Heart left ventricle (tissue), 16 donors: ENCODE measurements at regions not wholly inside any gene's neighbourhood (a gene's known extent, or its start where the extent isn't known, plus 50 kb on each side); places are given as distances from the start of the nearest gene placed in this dataset.

ENCODE experiments used
- ATAC-seq, 4 donors: fragments of 200-7000 bp; cut with Tn5 transposase; one replicate each; pipeline ENCODE4 v1.9.1; 2020 to 2022; ENCODE audit warnings: moderate library complexity in 4 of 4, mild to moderate bottlenecking in 3 of 4, moderate number of reproducible peaks in 1 of 4
- DNase-seq, 5 donors: peaks; one replicate each; pipeline ENCODE4 v3.0.0-alpha.2; 2020
- H3K27ac ChIP-seq, 12 donors: fragments of 200-600 bp; sonication (generic) in 4 of 12; one replicate each; pipeline versions ENCODE4 v1.5.0 to v1.8.0; 2016 to 2022; ENCODE audit warnings: mild to moderate bottlenecking in 2 of 12
- H3K27me3 ChIP-seq, 9 donors: fragments of 200-600 bp; sonication (generic) in 2 of 9; one replicate each; pipeline versions ENCODE4 v1.5.1 to v1.8.0; 2016 to 2022; ENCODE audit warnings: mild to moderate bottlenecking in 3 of 9
- H3K36me3 ChIP-seq, 9 donors: fragments of 200-600 bp; sonication (generic) in 2 of 9; one replicate each; pipeline versions ENCODE4 v1.5.0 to v1.8.0; 2018 to 2022; ENCODE audit warnings: mild to moderate bottlenecking in 2 of 9
- H3K4me1 ChIP-seq, 12 donors: fragments of 200-600 bp; sonication (generic) in 4 of 12; one replicate each; pipeline versions ENCODE4 v1.5.0 to v1.8.0; 2016 to 2022; ENCODE audit warnings: mild to moderate bottlenecking in 3 of 12
- H3K4me3 ChIP-seq, 12 donors: fragments of 200-600 bp; sonication (generic) in 4 of 12; one replicate each; pipeline versions ENCODE4 v1.5.0 to v1.8.0; 2017 to 2022; ENCODE audit warnings: mild to moderate bottlenecking in 9 of 12, moderate library complexity in 4 of 12
- H3K9me3 ChIP-seq, 12 donors: fragments of 200-600 bp; sonication (generic) in 4 of 12; one replicate each; pipeline versions ENCODE4 v1.5.0 to v1.8.0; 2016 to 2022; ENCODE audit warnings: mild to moderate bottlenecking in 1 of 12
- POLR2A ChIP-seq, 2 donors: fragments of 450-650 bp; IDR thresholded peaks; one replicate each; pipeline ENCODE4 v1.6.1; 2017; ENCODE audit warnings: antibody characterized with exemption in 2 of 2, mild to moderate bottlenecking in 2 of 2, moderate library complexity in 2 of 2
- WGBS, 4 donors: extraction: QIAGEN DNeasy Blood & Tissue Kit in 2 of 4; methylation state at CpG; one replicate each; pipeline versions ENCODE4 v1.1.5 to v1.1.7; 2013 to 2018; 5-methylcytosine and 5-hydroxymethylcytosine counted together
- intact Hi-C, 10 donors: fragments of 100-400 bp; cut with DNase I; formaldehyde crosslinking; loops; one replicate each; pipeline versions ENCODE4 v1.11.1 to v1.14.2; 2022
- TF ChIP-seq, protein P1 (sequence below), 12 donors: fragments of 200-600 bp; sonication (generic) in 4 of 12; IDR thresholded peaks; one replicate each; pipeline versions ENCODE4 v1.5.0 to v1.8.0; 2018 to 2022; ENCODE audit warnings: antibody characterized with exemption in 12 of 12, mild to moderate bottlenecking in 5 of 12
- donor health status: ischemic (EF 13 %, LVEDD 7.1; RV severe dilation, severe dysfunction).
- donor health status: healthy with polysubstance abuse.
- donor health status: DM: no; HTN: yes; CAD: no.
- donor health status: DM: no; HTN: no; CAD: no.
- donor health status: ischemic (EF 25% LVEDD 6.9; RV normal size, moderate dysfunction).
- donor health status: ischemic (EF 25% LVEDD 5.7; RV mildly dilated, moderate dysfunction).
- donor health status: healthy.
- donor health status: DM: yes; HTN: yes; CAD: no.
- donor health status: ischemic (EF 35%, LVEDD 5.7; RV mildly dilated, moderate dysfunction).
- donor health status: nonischemic (EF 11% LVEDD 7.7; RV severe dilation, severe dysfunction).
- donor health status: DM: yes; HTN: yes; CAD: no.
- donor health status: PGD.
- donor health status: ischemic (EF 29% LVEDD 5.4; RV normal size, mild dysfunction).
- donor health status: nonischemic (EF 23%, LVEDD 6.1; RV moderate dilation, normal function).

- H3K36me3 ChIP-seq: no peaks in the 10 kb centered on the region
- intact Hi-C loops: no loop called here
- H3K27ac ChIP-seq: no peak overlapping the region
- no peaks in the 10 kb centered on the region for H3K4me1 ChIP-seq
- H3K4me3 ChIP-seq: no peak overlapping the region
- no peaks in the 10 kb centered on the region for H3K27me3 ChIP-seq
- H3K9me3 ChIP-seq: peaks cover 0 to 4% (median 0%) of the 10 kb centered on the region in 12 donors
- no peak for TF ChIP-seq POLR2A (IDR thresholded peaks at IDR 0.05)
- TF ChIP-seq, protein P1, sequence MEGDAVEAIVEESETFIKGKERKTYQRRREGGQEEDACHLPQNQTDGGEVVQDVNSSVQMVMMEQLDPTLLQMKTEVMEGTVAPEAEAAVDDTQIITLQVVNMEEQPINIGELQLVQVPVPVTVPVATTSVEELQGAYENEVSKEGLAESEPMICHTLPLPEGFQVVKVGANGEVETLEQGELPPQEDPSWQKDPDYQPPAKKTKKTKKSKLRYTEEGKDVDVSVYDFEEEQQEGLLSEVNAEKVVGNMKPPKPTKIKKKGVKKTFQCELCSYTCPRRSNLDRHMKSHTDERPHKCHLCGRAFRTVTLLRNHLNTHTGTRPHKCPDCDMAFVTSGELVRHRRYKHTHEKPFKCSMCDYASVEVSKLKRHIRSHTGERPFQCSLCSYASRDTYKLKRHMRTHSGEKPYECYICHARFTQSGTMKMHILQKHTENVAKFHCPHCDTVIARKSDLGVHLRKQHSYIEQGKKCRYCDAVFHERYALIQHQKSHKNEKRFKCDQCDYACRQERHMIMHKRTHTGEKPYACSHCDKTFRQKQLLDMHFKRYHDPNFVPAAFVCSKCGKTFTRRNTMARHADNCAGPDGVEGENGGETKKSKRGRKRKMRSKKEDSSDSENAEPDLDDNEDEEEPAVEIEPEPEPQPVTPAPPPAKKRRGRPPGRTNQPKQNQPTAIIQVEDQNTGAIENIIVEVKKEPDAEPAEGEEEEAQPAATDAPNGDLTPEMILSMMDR (IDR thresholded peaks at IDR 0.05): no peak
- ATAC-seq (no peak), DNase-seq (no peak)
- WGBS, 4 donors: 0 to 82% (median 34%) methylated on average over 1 of the region's 1 CpG
Observed at GRCh38 chr5:13357929-13358328, 586.6 kb downstream of the DNAH5 start.

- DNase-seq (no peak), ATAC-seq (no peak)
- Histone ChIP-seq H3K4me3 (no peak overlapping the region), H3K9me3 (peaks cover 0 to 3% (median 0%) of the 10 kb centered on the region in 12 donors), H3K27me3 (no peaks in the 10 kb centered on the region), H3K36me3 (no peaks in the 10 kb centered on the region), H3K27ac (no peak overlapping the region), H3K4me1 (no peaks in the 10 kb centered on the region)
- 85 to 91% (median 90%) methylated on average over 3 of the region's 3 CpGs for WGBS, 4 donors
- intact Hi-C loops: no loop called here
- no peak for TF ChIP-seq POLR2A (IDR thresholded peaks at IDR 0.05)
- TF ChIP-seq, protein P1 (IDR thresholded peaks at IDR 0.05): no peak
Observed at GRCh38 chr5:13356226-13356625, 588.3 kb downstream of the DNAH5 start.

- intact Hi-C loops: no loop called here
- 39 to 53% (median 49%) methylated on average over 2 of the region's 2 CpGs for WGBS, 4 donors
Observed at GRCh38 chr5:13354611-13355010, 589.9 kb downstream of the DNAH5 start.

DNA sequence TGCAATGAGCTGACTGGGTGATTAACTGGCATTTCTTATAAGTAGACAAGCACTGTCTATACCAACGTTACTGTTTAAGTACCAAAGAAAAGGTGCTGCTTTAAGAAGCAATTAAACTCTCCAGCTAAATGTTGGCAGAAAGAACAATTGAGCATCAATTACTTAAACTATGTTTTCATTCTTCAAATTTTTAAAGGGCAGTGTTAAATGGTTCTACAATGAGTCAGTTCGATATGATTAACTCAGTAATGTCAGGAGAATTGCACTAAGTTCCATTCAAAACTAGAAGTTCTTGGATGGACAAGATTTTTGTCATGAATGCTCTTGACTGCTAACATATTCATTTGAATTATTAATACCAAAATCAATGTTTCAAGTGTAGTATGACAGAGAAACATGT is 593.7 kb downstream of the DNAH5 start:
- DNase-seq: no peak
- intact Hi-C loops: no loop called here
- 54 to 67% (median 64%) methylated on average over 2 of the region's 2 CpGs for WGBS, 4 donors

More at GRCh38 chr5:13354611-13355010, 589.9 kb downstream of the DNAH5 start:
- H3K27me3 ChIP-seq: no peaks in the 10 kb centered on the region
- no peaks in the 10 kb centered on the region for H3K36me3 ChIP-seq
- no peak for DNase-seq
- no peaks in the 10 kb centered on the region for H3K4me1 ChIP-seq
- H3K27ac ChIP-seq: no peak overlapping the region
- H3K4me3 ChIP-seq: no peak overlapping the region
- ATAC-seq: no peak
- H3K9me3 ChIP-seq: peaks cover 0 to 3% (median 0%) of the 10 kb centered on the region in 12 donors
- TF ChIP-seq, protein P1 (IDR thresholded peaks at IDR 0.05): no peak
- TF ChIP-seq POLR2A (IDR thresholded peaks at IDR 0.05): no peak

More for the DNA sequence above, 593.7 kb downstream of the DNAH5 start:
- H3K4me3 ChIP-seq: no peak overlapping the region
- TF ChIP-seq POLR2A (IDR thresholded peaks at IDR 0.05): no peak
- TF ChIP-seq, protein P1 (IDR thresholded peaks at IDR 0.05): no peak
- no peaks in the 10 kb centered on the region for H3K36me3 ChIP-seq
- no peaks in the 10 kb centered on the region for H3K27me3 ChIP-seq
- H3K4me1 ChIP-seq: no peaks in the 10 kb centered on the region
- no peak for ATAC-seq
- peaks cover 0 to 2% (median 0%) of the 10 kb centered on the region in 12 donors for H3K9me3 ChIP-seq
- no peak overlapping the region for H3K27ac ChIP-seq
